Endothelial cell of umbilical vein (primary cell): ENCODE measurements at regions not wholly inside any gene's neighbourhood (a gene's known extent, or its start where the extent isn't known, plus 50 kb on each side); places are given as distances from the start of the nearest gene placed in this dataset.

Experiments used
- BruUV-seq: library from RNA; stranded (reverse); fragments of 400-500 nt; replicated peaks from 2 replicates; lab custom pipeline; 2021; lab: Mats Ljungman, UMichigan
- CTCF ChIA-PET: fragments of 300-600, 350-600 bp; sonication (Branson Sonifier 250); formaldehyde crosslinking; loops from one replicate; lab custom pipeline; 2021; ENCODE audit warnings: antibody characterized with exemption, inconsistent platforms; lab: Charles Lee
- POLR2A ChIA-PET: fragments of 300-600, 350-600 bp; sonication (Branson Sonifier 250); formaldehyde crosslinking; loops from one replicate; lab custom pipeline; 2021; ENCODE audit warnings: antibody characterized with exemption, inconsistent platforms; lab: Charles Lee
- DNase-seq: peaks from one replicate; pipeline ENCODE4 v3.0.0-alpha.2; 2011; ENCODE audit warnings: low read depth, low spot score
- FAIRE-seq: peaks from 2 replicates; lab custom pipeline; 2011; peaks lifted over from hg19 to GRCh38; lab: Jason Lieb, UNC
- H2AFZ ChIP-seq: 2 replicates; pipeline ENCODE4 v1.6.0; 2012; ENCODE audit warnings: low read depth, low read length, control low read depth, inconsistent platforms
- H3K27ac ChIP-seq: 2 replicates; pipeline ENCODE4 v1.5.1; 2011; ENCODE audit warnings: low read depth, mild to moderate bottlenecking, control low read depth, low read length, moderate library complexity; ENCODE audit not compliant: insufficient read depth
- H3K27me3 ChIP-seq, 2 experiments: 2 replicates each; pipeline versions ENCODE4 v1.6.0 to v1.6.1; 2011; ENCODE audit warnings: low read length in 2 of 2, mixed read lengths in 1 of 2; ENCODE audit not compliant: control insufficient read depth in 2 of 2, insufficient read depth in 2 of 2
- H3K36me3 ChIP-seq, 2 experiments: 2 replicates in 1 of 2; 3 replicates in 1 of 2; pipeline ENCODE4 v1.5.1; 2011; ENCODE audit warnings: low read length in 2 of 2, mild to moderate bottlenecking in 1 of 2, moderate library complexity in 1 of 2; ENCODE audit not compliant: control insufficient read depth in 2 of 2, insufficient read depth in 2 of 2; ENCODE audit errors: extremely low read depth in 1 of 2
- H3K4me1 ChIP-seq: 3 replicates; pipeline ENCODE4 v1.5.1; 2011; ENCODE audit warnings: mild to moderate bottlenecking, low read length; ENCODE audit not compliant: control insufficient read depth, insufficient read depth; ENCODE audit errors: extremely low read depth
- H3K4me2 ChIP-seq: 2 replicates; pipeline ENCODE4 v1.6.1; 2011; ENCODE audit warnings: low read length, control low read depth, mixed read lengths; ENCODE audit not compliant: insufficient read depth
- H3K4me3 ChIP-seq, 3 experiments: fragments of 200-600 bp in 1 of 3; sonication (generic), shearing (Covaris generic) in 1 of 3; replicated peaks in 1 of 3; 2 replicates each; pipeline ENCODE4 v1.5.1; 2011 to 2016; ENCODE audit warnings: control low read depth in 3 of 3, low read length in 3 of 3, mild to moderate bottlenecking in 2 of 3, inconsistent platforms in 1 of 3, low read depth in 1 of 3, moderate library complexity in 1 of 3; ENCODE audit not compliant: insufficient read depth in 1 of 3
- H3K79me2 ChIP-seq: 2 replicates; pipeline ENCODE4 v1.6.0; 2012; ENCODE audit warnings: low read length, inconsistent platforms; ENCODE audit not compliant: control insufficient read depth, insufficient read depth
- H3K9ac ChIP-seq: replicated peaks from 2 replicates; pipeline ENCODE3; 2011; ENCODE audit warnings: low read length, control low read depth; ENCODE audit not compliant: insufficient read depth; ENCODE audit errors: extremely low read depth
- H3K9me1 ChIP-seq: replicated peaks from 3 replicates; pipeline ENCODE4 v1.6.0; 2011; ENCODE audit warnings: mild to moderate bottlenecking, low read length; ENCODE audit not compliant: control insufficient read depth, insufficient read depth; ENCODE audit errors: extremely low read depth
- H3K9me3 ChIP-seq: replicated peaks from 2 replicates; pipeline ENCODE4 v1.5.1; 2012; ENCODE audit warnings: low read length, inconsistent platforms; ENCODE audit not compliant: control insufficient read depth, insufficient read depth
- H4K20me1 ChIP-seq: replicated peaks from 2 replicates; pipeline ENCODE3; 2011; ENCODE audit warnings: mild to moderate bottlenecking, low read length; ENCODE audit not compliant: control insufficient read depth, insufficient read depth; ENCODE audit errors: extremely low read depth
- EZH2 ChIP-seq: IDR thresholded peaks from 2 replicates; pipeline ENCODE4 v1.6.1; 2012; ENCODE audit warnings: borderline replicate concordance, low read depth, mild to moderate bottlenecking, moderate library complexity, low read length, inconsistent platforms; ENCODE audit not compliant: severe bottlenecking
- GATA2 ChIP-seq: IDR thresholded peaks from 2 replicates; pipeline ENCODE4 v1.7.0; 2011; ENCODE audit warnings: low read depth, mild to moderate bottlenecking, moderate library complexity, mixed read lengths, low read length; ENCODE audit not compliant: insufficient read length, insufficient read depth
- MAX ChIP-seq: IDR thresholded peaks from 2 replicates; pipeline ENCODE4 v1.6.1; 2011; ENCODE audit not compliant: insufficient read depth, insufficient read length
- POLR2AphosphoS5 ChIP-seq: IDR thresholded peaks from 2 replicates; pipeline ENCODE4 v1.6.1; 2012; ENCODE audit warnings: low read depth, mild to moderate bottlenecking, control low read depth, low read length, moderate library complexity; ENCODE audit not compliant: insufficient read depth
- dilution Hi-C: fragments of 300-500 bp; cut with MboI; formaldehyde crosslinking; loops from one replicate; pipeline ENCODE4 v1.15.0; 2019; ENCODE audit warnings: low sequenced_read_pairs; ENCODE audit not compliant: extremely low pct_ligation_motif_present
- intact Hi-C: fragments of 100-400 bp; cut with micrococcal nuclease; formaldehyde crosslinking; loops from one replicate; pipeline ENCODE4 v1.10.0; 2022
- TF ChIP-seq, protein P1 (sequence below), 2 donors: IDR thresholded peaks; 1 replicate in 1 of 2; 2 replicates in 1 of 2; pipeline ENCODE4 v1.5.1; 2011; ENCODE audit warnings: low read length in 2 of 2, mild to moderate bottlenecking in 2 of 2, moderate library complexity in 2 of 2, control low read depth in 1 of 2, inconsistent platforms in 1 of 2, low read depth in 1 of 2; ENCODE audit not compliant: insufficient read depth in 1 of 2; ENCODE audit errors: extremely low read depth in 1 of 2

- ChIA-PET CTCF (interaction anchor here (0.6 to 4.5 kb wide), 12 partner anchors 10 to 334 kb away, joined by 3 to 21 read pairs (median 4); no protein-coding TSS in a partner anchor), POLR2A (no interaction called here)
- no peaks in the 10 kb centered on the region for H3K9me3 ChIP-seq
- H3K9me1 ChIP-seq: no peaks in the 10 kb centered on the region
- H3K9ac ChIP-seq: no peak overlapping the region
- no peaks in the 10 kb centered on the region for H3K36me3 ChIP-seq
- H3K4me2 ChIP-seq: no peak overlapping the region
- no peak overlapping the region for H3K4me3 ChIP-seq
- no peak overlapping the region for H3K27ac ChIP-seq
- BruUV-seq: no TSS peak
- H4K20me1 ChIP-seq: no peaks in the 10 kb centered on the region
- no peaks in the 10 kb centered on the region for H3K4me1 ChIP-seq
- TF ChIP-seq, protein P1, sequence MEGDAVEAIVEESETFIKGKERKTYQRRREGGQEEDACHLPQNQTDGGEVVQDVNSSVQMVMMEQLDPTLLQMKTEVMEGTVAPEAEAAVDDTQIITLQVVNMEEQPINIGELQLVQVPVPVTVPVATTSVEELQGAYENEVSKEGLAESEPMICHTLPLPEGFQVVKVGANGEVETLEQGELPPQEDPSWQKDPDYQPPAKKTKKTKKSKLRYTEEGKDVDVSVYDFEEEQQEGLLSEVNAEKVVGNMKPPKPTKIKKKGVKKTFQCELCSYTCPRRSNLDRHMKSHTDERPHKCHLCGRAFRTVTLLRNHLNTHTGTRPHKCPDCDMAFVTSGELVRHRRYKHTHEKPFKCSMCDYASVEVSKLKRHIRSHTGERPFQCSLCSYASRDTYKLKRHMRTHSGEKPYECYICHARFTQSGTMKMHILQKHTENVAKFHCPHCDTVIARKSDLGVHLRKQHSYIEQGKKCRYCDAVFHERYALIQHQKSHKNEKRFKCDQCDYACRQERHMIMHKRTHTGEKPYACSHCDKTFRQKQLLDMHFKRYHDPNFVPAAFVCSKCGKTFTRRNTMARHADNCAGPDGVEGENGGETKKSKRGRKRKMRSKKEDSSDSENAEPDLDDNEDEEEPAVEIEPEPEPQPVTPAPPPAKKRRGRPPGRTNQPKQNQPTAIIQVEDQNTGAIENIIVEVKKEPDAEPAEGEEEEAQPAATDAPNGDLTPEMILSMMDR (IDR thresholded peaks at IDR 0.05; ENCODE audit: extremely low read depth in 1 of 2, insufficient read depth in 1 of 2, low read depth in 1 of 2, low read length in 2 of 2): peak in 1 of 2 donors; percentile 27
- TF ChIP-seq GATA2: no peak
- DNase-seq (no peak), FAIRE-seq (no peak)
- dilution Hi-C loops (no loop called here), intact Hi-C loops (no loop called here)
- no peaks in the 10 kb centered on the region for H3K79me2 ChIP-seq
- H2AFZ ChIP-seq: no peak overlapping the region
- peaks cover 0 to 5% of the 10 kb centered on the region in 2 experiments for H3K27me3 ChIP-seq
Measured at GRCh38 chr12:111271674-111272418, 97.0 kb downstream of the PHETA1 start.

GRCh38 chr12:111270774-111271173, 98.1 kb downstream of the PHETA1 start:
- Histone ChIP-seq H2AFZ (no peak overlapping the region), H3K27ac (no peak overlapping the region), H3K27me3 (peaks cover 0 to 5% of the 10 kb centered on the region in 2 experiments), H3K9me1 (no peaks in the 10 kb centered on the region), H3K9me3 (no peaks in the 10 kb centered on the region), H3K79me2 (no peaks in the 10 kb centered on the region), H4K20me1 (no peaks in the 10 kb centered on the region), H3K4me2 (no peak overlapping the region), H3K9ac (no peak overlapping the region), H3K4me3 (no peak overlapping the region), H3K36me3 (no peaks in the 10 kb centered on the region), H3K4me1 (no peaks in the 10 kb centered on the region)
- intact Hi-C loops: no loop called here
- TF ChIP-seq POLR2AphosphoS5 (no peak), MAX (no peak), EZH2 (no peak)
- TF ChIP-seq, protein P1 (IDR thresholded peaks at IDR 0.05; ENCODE audit: extremely low read depth in 1 of 2, insufficient read depth in 1 of 2, low read depth in 1 of 2, low read length in 2 of 2): no peak
- dilution Hi-C loops: no loop called here
- FAIRE-seq: no peak
- ChIA-PET CTCF (interaction anchor here (1.1 to 4.5 kb wide), 5 partner anchors 11 to 333 kb away, joined by 3 to 21 read pairs (median 6); no protein-coding TSS in a partner anchor), POLR2A (no interaction called here)
- no peak for DNase-seq
- BruUV-seq: no TSS peak
